ENCODE measurements at regions not wholly inside any gene's neighbourhood (a gene's known extent, or its start where the extent isn't known, plus 50 kb on each side); places are given as distances from the start of the nearest gene placed in this dataset.

DNA sequence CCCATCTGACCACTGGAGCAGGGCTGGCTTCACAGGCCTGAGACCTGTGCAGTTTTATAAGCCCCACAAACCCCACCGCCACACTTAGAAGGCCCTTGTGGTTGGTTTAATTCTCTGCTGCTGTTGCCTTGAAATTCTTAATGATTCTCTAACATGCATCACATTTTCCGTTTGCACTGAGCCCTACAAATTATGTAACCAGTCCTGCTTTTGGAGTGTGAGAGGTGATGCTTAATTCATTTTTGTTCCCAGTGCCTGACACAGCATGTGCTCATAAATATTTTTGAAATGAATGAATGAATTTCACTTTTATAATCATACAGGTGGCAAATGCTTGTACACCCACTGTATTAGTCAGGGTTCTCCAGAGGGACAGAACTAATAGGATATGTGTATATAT is 52.8 kb upstream of the PLXNC1 start:
- TF ChIP-seq POLR2AphosphoS5 (IDR thresholded peaks at IDR 0.05; ENCODE audit: low read depth) (no peak), CREB1 (CRISPR knock-in tag; IDR thresholded peaks at IDR 0.05; ENCODE audit: low read depth) (no peak), CTCF (conservative IDR thresholded peaks at IDR 0.05; ENCODE audit: low read depth in 2 of 2) (no peak), EZH2phosphoT487 (IDR thresholded peaks at IDR 0.05; ENCODE audit: unreplicated experiment) (no peak), EZH2 (IDR thresholded peaks at IDR 0.05; ENCODE audit: low read depth, unreplicated experiment) (no peak), ZNF331 (CRISPR knock-in tag; IDR thresholded peaks at IDR 0.05; ENCODE audit: low read depth) (no peak), JUNB (IDR thresholded peaks at IDR 0.05; ENCODE audit: unreplicated experiment) (no peak), ZNF462 (CRISPR knock-in tag; IDR thresholded peaks at IDR 0.05) (no peak), ZNF114 (CRISPR knock-in tag; IDR thresholded peaks at IDR 0.05) (no peak), STAT1 (IDR thresholded peaks at IDR 0.05; ENCODE audit: unreplicated experiment) (no peak), NANOG (IDR thresholded peaks at IDR 0.05; ENCODE audit: borderline replicate concordance) (no peak)
- TF ChIP-seq, protein P1, sequence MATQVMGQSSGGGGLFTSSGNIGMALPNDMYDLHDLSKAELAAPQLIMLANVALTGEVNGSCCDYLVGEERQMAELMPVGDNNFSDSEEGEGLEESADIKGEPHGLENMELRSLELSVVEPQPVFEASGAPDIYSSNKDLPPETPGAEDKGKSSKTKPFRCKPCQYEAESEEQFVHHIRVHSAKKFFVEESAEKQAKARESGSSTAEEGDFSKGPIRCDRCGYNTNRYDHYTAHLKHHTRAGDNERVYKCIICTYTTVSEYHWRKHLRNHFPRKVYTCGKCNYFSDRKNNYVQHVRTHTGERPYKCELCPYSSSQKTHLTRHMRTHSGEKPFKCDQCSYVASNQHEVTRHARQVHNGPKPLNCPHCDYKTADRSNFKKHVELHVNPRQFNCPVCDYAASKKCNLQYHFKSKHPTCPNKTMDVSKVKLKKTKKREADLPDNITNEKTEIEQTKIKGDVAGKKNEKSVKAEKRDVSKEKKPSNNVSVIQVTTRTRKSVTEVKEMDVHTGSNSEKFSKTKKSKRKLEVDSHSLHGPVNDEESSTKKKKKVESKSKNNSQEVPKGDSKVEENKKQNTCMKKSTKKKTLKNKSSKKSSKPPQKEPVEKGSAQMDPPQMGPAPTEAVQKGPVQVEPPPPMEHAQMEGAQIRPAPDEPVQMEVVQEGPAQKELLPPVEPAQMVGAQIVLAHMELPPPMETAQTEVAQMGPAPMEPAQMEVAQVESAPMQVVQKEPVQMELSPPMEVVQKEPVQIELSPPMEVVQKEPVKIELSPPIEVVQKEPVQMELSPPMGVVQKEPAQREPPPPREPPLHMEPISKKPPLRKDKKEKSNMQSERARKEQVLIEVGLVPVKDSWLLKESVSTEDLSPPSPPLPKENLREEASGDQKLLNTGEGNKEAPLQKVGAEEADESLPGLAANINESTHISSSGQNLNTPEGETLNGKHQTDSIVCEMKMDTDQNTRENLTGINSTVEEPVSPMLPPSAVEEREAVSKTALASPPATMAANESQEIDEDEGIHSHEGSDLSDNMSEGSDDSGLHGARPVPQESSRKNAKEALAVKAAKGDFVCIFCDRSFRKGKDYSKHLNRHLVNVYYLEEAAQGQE (IDR thresholded peaks at IDR 0.05; ENCODE audit: unreplicated experiment), result no peak
- TF ChIP-seq, protein P2, sequence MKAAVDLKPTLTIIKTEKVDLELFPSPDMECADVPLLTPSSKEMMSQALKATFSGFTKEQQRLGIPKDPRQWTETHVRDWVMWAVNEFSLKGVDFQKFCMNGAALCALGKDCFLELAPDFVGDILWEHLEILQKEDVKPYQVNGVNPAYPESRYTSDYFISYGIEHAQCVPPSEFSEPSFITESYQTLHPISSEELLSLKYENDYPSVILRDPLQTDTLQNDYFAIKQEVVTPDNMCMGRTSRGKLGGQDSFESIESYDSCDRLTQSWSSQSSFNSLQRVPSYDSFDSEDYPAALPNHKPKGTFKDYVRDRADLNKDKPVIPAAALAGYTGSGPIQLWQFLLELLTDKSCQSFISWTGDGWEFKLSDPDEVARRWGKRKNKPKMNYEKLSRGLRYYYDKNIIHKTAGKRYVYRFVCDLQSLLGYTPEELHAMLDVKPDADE (IDR thresholded peaks at IDR 0.05), result no peak

Measured in GM23338 (cell line).